Right atrium auricular region (tissue), 2 donors: ENCODE measurements at regions not wholly inside any gene's neighbourhood (a gene's known extent, or its start where the extent isn't known, plus 50 kb on each side); places are given as distances from the start of the nearest gene placed in this dataset.

Source experiments
- DNase-seq: peaks from one replicate; pipeline ENCODE4 v3.0.0-alpha.2; 2019; ENCODE audit warnings: low spot score
- H3K27ac ChIP-seq, 2 donors: fragments of 200-600 bp; sonication (generic); 1 replicate in 1 of 2; 2 replicates in 1 of 2; pipeline ENCODE4 v1.5.1; 2016 to 2019
- H3K27me3 ChIP-seq, 2 donors: fragments of 200-600 bp; sonication (generic); one replicate each; pipeline versions ENCODE4 v1.5.1 to v1.6.0; 2017 to 2019
- H3K36me3 ChIP-seq: fragments of 200-600 bp; sonication (generic); one replicate; pipeline ENCODE4 v1.5.1; 2016
- H3K4me1 ChIP-seq, 2 donors: fragments of 200-600 bp; sonication (generic); one replicate each; pipeline versions ENCODE4 v1.5.1 to v1.6.0; 2017 to 2019
- H3K4me3 ChIP-seq, 2 donors: fragments of 200-600 bp; sonication (generic); 1 replicate in 1 of 2; 2 replicates in 1 of 2; pipeline ENCODE4 v1.5.1; 2017 to 2019; ENCODE audit warnings: mild to moderate bottlenecking in 1 of 2, moderate library complexity in 1 of 2
- H3K9me3 ChIP-seq, 2 donors: fragments of 200-600 bp; sonication (generic); one replicate each; pipeline ENCODE4 v1.5.1; 2019
- CTCF ChIP-seq, 2 donors: fragments of 200-600 bp; sonication (generic); IDR thresholded peaks; one replicate each; pipeline ENCODE4 v1.5.1; 2019; ENCODE audit warnings: antibody characterized with exemption in 2 of 2

- no peak overlapping the region for H3K27ac ChIP-seq
- no peak overlapping the region for H3K4me3 ChIP-seq
- no peaks in the 10 kb centered on the region for H3K36me3 ChIP-seq
- H3K27me3 ChIP-seq = no peaks in the 10 kb centered on the region
- no peaks in the 10 kb centered on the region for H3K4me1 ChIP-seq
- no peak for TF ChIP-seq CTCF (IDR thresholded peaks at IDR 0.05)
- no peak for DNase-seq
- no peaks in the 10 kb centered on the region for H3K9me3 ChIP-seq
Observed at GRCh38 chr5:74510476-74511075, 130.0 kb downstream of the ENC1 start.

GRCh38 chr5:74507370-74508005 is 133.0 kb downstream of the ENC1 start:
- Histone ChIP-seq H3K27ac (no peak overlapping the region), H3K36me3 (no peaks in the 10 kb centered on the region), H3K4me3 (no peak overlapping the region), H3K9me3 (no peaks in the 10 kb centered on the region), H3K4me1 (no peaks in the 10 kb centered on the region), H3K27me3 (no peaks in the 10 kb centered on the region)
- DNase-seq = no peak
- TF ChIP-seq CTCF (IDR thresholded peaks at IDR 0.05) = no peak

GRCh38 chr5:74506119-74506518 is 134.4 kb downstream of the ENC1 start:
- DNase-seq = no peak
- TF ChIP-seq CTCF (IDR thresholded peaks at IDR 0.05) = no peak

GRCh38 chr5:74504463-74504862 is 136.1 kb downstream of the ENC1 start:
- Histone ChIP-seq H3K36me3 (no peaks in the 10 kb centered on the region), H3K27me3 (no peaks in the 10 kb centered on the region), H3K4me1 (no peaks in the 10 kb centered on the region), H3K4me3 (no peak overlapping the region), H3K27ac (no peak overlapping the region), H3K9me3 (no peaks in the 10 kb centered on the region)
- no peak for TF ChIP-seq CTCF (IDR thresholded peaks at IDR 0.05)
- DNase-seq = no peak

More at GRCh38 chr5:74506119-74506518, 134.4 kb downstream of the ENC1 start:
- Histone ChIP-seq H3K9me3 (no peaks in the 10 kb centered on the region), H3K4me1 (no peaks in the 10 kb centered on the region), H3K4me3 (no peak overlapping the region), H3K36me3 (no peaks in the 10 kb centered on the region), H3K27ac (no peak overlapping the region), H3K27me3 (no peaks in the 10 kb centered on the region)

- TF ChIP-seq CTCF (IDR thresholded peaks at IDR 0.05) = no peak
- DNase-seq = no peak
- Histone ChIP-seq H3K27ac (no peak overlapping the region), H3K4me3 (no peak overlapping the region), H3K4me1 (no peaks in the 10 kb centered on the region), H3K27me3 (no peaks in the 10 kb centered on the region), H3K36me3 (no peaks in the 10 kb centered on the region), H3K9me3 (no peaks in the 10 kb centered on the region)
Observed at GRCh38 chr5:74502479-74502950, 138.0 kb downstream of the ENC1 start.
